ENCODE measurements at regions not wholly inside any gene's neighbourhood (a gene's known extent, or its start where the extent isn't known, plus 50 kb on each side); places are given as distances from the start of the nearest gene placed in this dataset.

DNA sequence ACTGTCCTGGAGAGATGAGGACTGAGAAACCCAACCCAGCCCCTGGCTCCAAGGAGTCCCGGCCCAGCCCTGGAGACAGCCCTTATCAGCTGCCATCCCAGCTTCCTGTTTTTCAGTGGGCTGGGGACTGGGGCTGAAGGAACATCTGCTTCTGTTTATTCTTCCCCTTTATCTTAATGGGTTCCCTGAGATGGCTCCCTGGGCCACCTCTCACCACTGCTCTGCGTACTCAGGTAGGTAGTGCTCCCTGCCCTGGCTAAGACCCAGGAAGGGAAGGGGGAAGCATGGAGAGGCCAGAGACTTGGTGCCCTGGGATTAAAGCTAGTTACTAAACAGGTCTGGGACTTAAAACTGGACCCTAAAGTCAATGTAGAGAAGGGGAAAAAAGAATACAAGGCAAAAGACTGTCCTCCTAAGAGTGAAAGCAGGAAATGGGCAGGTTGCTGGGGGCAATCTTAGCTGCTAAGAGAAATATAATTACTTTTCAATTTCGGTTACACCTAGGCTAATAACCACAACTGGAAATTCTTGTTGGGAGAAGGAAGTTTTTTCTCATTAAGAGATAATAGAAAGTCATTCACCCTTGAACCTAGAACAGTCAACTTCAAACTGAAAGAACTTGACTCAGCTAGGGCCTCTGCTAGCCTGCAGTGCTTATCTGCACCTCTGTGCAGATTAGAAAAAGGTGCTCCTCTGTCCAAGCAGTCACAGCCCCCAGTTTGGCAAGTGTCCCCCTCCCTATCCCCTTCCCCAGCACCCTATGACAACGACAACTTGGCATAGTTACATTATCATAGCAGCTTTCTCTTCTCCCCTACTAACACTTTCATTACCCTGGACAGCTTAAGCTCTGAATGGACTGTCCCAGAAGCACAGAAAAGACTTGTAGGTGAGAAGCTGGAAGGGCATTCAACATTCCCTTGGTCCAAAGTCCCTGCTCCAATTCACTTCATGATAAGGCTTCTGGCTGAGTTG lies 65.6 kb upstream of the KDM7A start:
- no peak for DNase-seq (ENCODE audit: low read depth)

DNA sequence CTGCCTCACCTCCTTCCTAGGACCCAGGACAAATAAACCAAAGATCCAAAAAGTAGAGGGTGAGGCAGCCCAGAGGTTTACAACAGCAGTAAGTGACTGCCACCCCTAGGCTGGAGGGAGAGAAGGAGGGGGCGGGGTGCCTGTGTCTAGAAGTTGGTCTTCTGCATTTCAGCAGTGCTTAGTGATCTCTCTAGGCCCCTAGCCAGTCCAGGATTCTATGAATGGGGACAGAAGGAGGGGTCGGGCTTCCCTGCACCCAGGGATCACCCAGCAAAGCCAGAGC lies 62.8 kb upstream of the KDM7A start:
- no peak for DNase-seq (ENCODE audit: low read depth)

GRCh38 chr7:140238778-140239652 lies 62.2 kb upstream of the KDM7A start:
- no peak for DNase-seq (ENCODE audit: low read depth)

DNA sequence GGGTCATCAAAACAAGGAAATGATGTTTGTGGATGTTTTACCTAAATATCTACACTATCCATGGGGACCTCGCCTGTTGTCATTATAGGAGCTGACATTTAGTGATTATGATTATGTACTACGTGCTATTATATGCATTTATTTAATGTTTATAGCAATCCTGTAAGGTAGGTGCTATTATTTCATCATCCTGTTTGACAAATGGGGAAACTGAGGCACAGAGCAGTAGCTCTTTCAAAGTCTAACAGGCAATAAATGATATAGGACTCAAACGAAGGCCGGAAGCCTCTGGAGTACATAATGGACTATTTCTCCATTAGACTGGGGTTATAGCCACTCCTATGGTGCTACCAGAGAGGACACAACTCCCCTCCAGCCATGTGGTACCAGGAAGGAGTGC lies 60.6 kb upstream of the KDM7A start:
- no peak for DNase-seq (ENCODE audit: low read depth)

DNA sequence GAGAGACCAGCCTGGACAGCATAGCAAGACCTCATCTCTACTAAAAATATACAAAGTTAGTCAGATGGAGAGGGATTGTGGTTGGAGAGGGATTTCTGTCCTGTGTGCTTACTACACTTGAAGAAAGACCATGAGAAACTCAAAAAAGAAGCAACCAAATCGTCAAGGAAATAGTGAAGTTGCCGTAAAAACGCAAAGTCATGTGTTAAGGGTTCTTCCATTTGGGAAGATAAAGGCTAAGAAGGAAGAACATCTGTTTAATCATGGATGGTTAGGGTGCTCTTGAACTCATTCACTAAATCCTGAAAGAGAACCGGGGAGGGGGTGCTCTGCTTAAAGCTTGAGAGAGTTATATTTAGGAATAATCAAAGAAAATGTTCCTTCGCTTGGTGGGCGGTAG lies 59.8 kb upstream of the KDM7A start:
- no peak for DNase-seq (ENCODE audit: low read depth)

GRCh38 chr7:140235114-140235513 lies 58.3 kb upstream of the KDM7A start:
- no peak for DNase-seq (ENCODE audit: low read depth)

GRCh38 chr7:140232957-140233917 lies 56.5 kb upstream of the KDM7A start:
- no peak for DNase-seq (ENCODE audit: low read depth)

- DNase-seq (ENCODE audit: low read depth) = no peak
These were observed 55.1 kb upstream of the KDM7A start for GRCh38 chr7:140231771-140232491.

DNA sequence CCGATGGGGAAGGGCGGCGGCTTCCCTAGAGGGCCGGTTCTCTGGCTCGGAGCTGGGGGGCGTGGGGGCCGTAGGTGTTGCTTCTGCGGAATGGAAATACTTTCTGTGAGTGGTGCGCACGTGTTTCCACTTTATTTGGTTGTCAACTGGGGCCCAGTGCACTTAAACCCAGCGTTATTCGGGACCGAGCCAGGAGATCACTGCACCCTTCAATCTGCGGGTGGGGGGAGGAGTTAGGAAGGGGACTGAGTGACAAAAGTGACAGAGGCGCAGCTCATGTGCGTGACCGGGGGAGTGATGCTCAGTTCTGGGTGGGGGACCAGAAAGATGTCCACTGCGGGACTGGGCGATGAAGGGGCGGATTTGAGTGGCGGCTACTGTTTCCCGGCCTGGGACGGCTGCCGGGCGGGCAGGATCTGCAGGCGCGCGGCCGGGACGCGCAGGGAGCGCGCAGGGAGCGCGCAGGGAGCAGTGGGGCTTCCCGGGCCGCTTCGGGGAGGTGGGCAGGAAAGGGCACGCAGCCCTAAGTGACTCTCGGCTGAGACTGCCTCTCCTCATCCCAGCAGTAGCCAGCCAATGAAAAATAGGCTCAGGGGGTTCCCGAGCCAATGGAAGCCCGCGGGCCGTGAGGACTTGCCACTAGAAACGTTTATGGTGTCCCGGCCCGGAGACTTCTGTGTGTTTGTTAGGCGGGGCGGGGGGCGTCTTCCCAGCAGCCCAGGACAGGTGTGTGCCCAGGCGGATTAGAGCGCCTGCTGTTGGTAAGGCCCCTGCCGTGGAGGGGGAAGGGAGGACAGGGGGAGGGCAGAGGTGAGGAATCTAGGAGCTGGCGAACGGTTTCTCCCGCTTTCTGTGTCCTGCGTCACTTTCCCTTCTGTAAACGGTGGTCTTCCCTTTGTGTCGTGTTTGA lies 54.3 kb upstream of the KDM7A start:
- DNase-seq (ENCODE audit: low read depth) = peak; percentile 36

DNA sequence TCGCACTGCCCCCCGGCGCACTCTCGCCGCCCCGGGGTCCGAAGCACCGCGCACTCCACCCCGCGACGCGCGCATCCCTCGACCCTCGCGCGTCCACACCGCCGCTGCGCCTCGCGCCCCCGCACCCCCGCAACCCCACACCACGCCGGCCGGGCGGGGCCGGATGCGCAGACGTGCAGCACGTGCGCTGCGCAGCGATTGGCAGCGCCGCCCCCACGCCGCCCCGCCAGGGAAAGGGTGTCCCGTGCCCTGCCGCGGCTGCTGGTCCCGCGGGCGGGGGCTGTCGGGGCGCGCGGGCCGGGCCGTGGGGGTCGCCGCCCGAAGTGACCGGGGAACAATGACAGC lies 53.7 kb upstream of the KDM7A start:
- peak; percentile 56 for DNase-seq (ENCODE audit: low read depth)

DNA sequence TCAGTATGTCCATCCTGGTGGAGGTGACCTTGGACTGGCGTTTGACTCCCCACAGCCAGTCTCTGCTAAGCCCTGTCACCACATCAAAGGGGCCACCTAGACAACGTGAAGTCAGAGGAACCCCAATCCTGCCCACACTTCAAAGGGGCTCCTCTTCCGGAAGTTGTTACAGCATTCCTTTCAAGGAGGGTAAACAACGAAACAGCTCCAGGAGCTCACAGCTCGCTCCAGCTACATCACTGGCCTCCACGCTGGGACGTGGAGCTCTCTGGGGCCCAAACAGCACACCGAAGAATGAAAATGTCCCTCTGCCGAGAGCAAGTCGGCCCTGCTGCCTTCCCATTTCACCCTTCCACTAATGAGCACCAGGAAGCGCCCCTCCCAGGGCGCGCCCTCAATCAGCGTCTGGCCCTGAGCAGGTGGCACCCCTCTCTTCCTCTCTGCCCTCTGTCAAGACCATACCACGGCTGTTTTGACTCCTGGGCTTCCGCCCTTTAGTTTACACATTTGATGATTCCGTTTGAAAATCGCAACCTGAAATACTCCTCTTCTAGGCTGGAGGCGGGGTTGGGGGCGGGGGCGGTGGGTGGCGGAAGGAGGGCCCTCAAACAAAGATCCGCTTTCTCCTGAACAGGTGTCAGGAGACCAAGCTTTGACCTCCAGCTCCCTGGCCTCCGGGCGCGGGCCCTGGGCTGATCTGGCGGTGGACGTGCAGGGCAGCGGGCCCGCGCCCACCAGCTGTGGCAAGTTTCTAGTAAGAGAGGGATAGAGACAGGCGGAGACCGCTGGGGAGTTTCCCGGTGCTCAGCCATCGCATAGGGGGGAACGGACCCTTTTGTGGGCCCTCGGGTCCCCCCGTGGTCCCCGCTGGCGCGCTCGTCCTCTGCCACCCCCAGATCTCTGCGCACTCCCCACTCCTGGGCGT lies 53.1 kb upstream of the KDM7A start:
- peak; percentile 29 for DNase-seq (ENCODE audit: low read depth)

DNA sequence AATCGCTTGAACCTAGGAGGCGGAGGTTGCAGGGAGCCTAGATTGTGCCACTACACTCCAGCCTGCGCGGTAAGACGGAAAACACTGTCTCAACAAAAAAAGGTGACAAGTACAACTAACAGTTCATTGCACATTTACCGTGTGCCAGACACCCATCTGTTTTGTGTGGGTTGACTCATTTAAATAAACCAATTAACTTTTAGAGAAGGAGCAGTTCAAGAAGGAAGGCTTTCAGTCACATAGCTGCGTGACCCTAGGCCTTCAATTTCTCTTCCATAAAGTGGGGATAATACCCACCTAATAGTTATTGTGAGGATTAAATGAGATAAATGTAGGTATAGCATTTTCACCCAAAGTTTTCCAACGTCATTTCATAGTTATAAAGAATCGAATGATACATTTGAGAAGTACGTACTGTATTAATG lies 52.3 kb upstream of the KDM7A start:
- DNase-seq (ENCODE audit: low read depth) = no peak

Data from activated gamma-delta T cell treated with anti-CD3 and anti-CD28 coated beads, Interleukin-2, amount 50 U/mL, for 16 hours (primary cell).